LHCN-M2 (cell line): ENCODE measurements at regions not wholly inside any gene's neighbourhood (a gene's known extent, or its start where the extent isn't known, plus 50 kb on each side); places are given as distances from the start of the nearest gene placed in this dataset.
"Not testable (repeated sequence)": the region's sequence is repeated elsewhere in the genome, so short reads cannot be mapped to it uniquely, and the experiment has no call there.

Experiments used
- DNase-seq: peaks from one replicate; pipeline ENCODE4 v3.0.0-alpha.2; 2012; ENCODE audit warnings: low read depth

- no peak for DNase-seq
Measured at GRCh38 chr15:60134609-60135008, 130.5 kb downstream of the FOXB1 start.

- no peak for DNase-seq
Measured at GRCh38 chr15:60135961-60136360, 131.8 kb downstream of the FOXB1 start.

GRCh38 chr15:60137711-60138396 is 133.7 kb downstream of the FOXB1 start:
- DNase-seq: peak; percentile 77

GRCh38 chr15:60138397-60138968 is 134.4 kb downstream of the FOXB1 start:
- no peak for DNase-seq

- DNase-seq: no peak
Measured at GRCh38 chr15:60152386-60152785, 148.3 kb downstream of the FOXB1 start.

GRCh38 chr15:60154764-60155325 is 150.7 kb downstream of the FOXB1 start:
- DNase-seq: no peak

GRCh38 chr15:60155661-60156060 is 151.6 kb downstream of the FOXB1 start:
- peak; percentile 48 for DNase-seq

- no peak for DNase-seq
Measured at GRCh38 chr15:60160909-60161308, 156.8 kb downstream of the FOXB1 start.

GRCh38 chr15:60161704-60162103 is 157.6 kb downstream of the FOXB1 start:
- no peak for DNase-seq

- DNase-seq: no peak
Measured at GRCh38 chr15:60162251-60162967, 158.3 kb downstream of the FOXB1 start.

GRCh38 chr15:60162968-60163355 is 158.9 kb downstream of the FOXB1 start:
- no peak for DNase-seq

- DNase-seq: no peak
Measured at GRCh38 chr15:60165111-60165510, 161.0 kb downstream of the FOXB1 start.

- DNase-seq: no peak
Measured at GRCh38 chr15:60172143-60172542, 168.0 kb downstream of the FOXB1 start.

- DNase-seq: peak; percentile 42
Measured at GRCh38 chr15:60179786-60180391, 175.8 kb downstream of the FOXB1 start.

GRCh38 chr15:60181957-60182356 is 177.8 kb downstream of the FOXB1 start:
- not testable (repeated sequence) for DNase-seq

GRCh38 chr15:60183366-60183765 is 179.3 kb downstream of the FOXB1 start:
- DNase-seq: no peak

GRCh38 chr15:60184579-60184978 is 180.5 kb downstream of the FOXB1 start:
- DNase-seq: no peak

GRCh38 chr15:60191016-60191415 is 186.9 kb downstream of the FOXB1 start:
- no peak for DNase-seq

- no peak for DNase-seq
Measured at GRCh38 chr15:60191821-60192220, 187.7 kb downstream of the FOXB1 start.

- DNase-seq: no peak
Measured at GRCh38 chr15:60195611-60196010, 191.5 kb downstream of the FOXB1 start.

GRCh38 chr15:60204131-60204885 is 193.5 kb downstream of the ANXA2 start:
- no peak for DNase-seq
